Stomach (tissue), 4 donors: ENCODE measurements at regions not wholly inside any gene's neighbourhood (a gene's known extent, or its start where the extent isn't known, plus 50 kb on each side); places are given as distances from the start of the nearest gene placed in this dataset.

ENCODE experiments used
- POLR2A ChIP-seq, 4 donors: fragments of 450-650 bp; IDR thresholded peaks; one replicate each; pipeline ENCODE4 v1.6.1; 2016; ENCODE audit warnings: antibody characterized with exemption in 4 of 4, control low read depth in 2 of 4, mild to moderate bottlenecking in 1 of 4, moderate library complexity in 1 of 4
- POLR2AphosphoS5 ChIP-seq, 3 donors: sonication (generic); formaldehyde crosslinking; IDR thresholded peaks; one replicate each; pipeline ENCODE4 v1.6.1; 2016; ENCODE audit warnings: antibody characterized with exemption in 3 of 3

- TF ChIP-seq POLR2AphosphoS5 (IDR thresholded peaks at IDR 0.05): no peak
- TF ChIP-seq POLR2A (IDR thresholded peaks at IDR 0.05): no peak
Measured at GRCh38 chr6:40907198-40907701, 131.8 kb downstream of the UNC5CL start.
